ENCODE measurements at regions not wholly inside any gene's neighbourhood (a gene's known extent, or its start where the extent isn't known, plus 50 kb on each side); places are given as distances from the start of the nearest gene placed in this dataset.

DNA sequence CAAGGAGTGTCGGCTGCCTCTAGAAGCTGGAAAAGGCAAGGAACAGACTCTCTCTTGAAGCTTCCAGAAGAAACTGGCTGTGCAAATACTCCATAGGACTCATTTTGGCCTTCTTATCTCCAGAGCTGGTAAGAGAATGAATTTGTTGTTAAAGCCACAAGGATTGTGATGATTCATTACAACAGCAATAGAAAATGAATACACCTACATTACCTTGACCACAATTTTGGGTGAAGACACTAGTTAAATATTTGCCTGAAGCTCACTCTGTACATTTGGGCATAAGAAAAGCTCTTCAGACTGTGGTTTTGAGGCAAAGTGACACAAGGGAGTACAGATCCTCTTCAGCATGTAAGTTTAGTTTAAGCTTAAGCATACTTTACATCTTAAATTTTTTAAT is 134.5 kb upstream of the TLL1 start:
- TF ChIP-seq CTCF (IDR thresholded peaks at IDR 0.05; ENCODE audit: low read depth, low read length, poor library complexity, severe bottlenecking) (no peak), EZH2phosphoT487 (IDR thresholded peaks at IDR 0.05; ENCODE audit: borderline replicate concordance, low read length) (no peak)

Data from DOHH2 (cell line).